Osteocyte (in vitro differentiated cells): ENCODE measurements at regions not wholly inside any gene's neighbourhood (a gene's known extent, or its start where the extent isn't known, plus 50 kb on each side); places are given as distances from the start of the nearest gene placed in this dataset.

Experiments
- DNase-seq: peaks from one replicate; pipeline ENCODE4 v3.0.0; 2021; ENCODE audit warnings: mixed read lengths; ENCODE audit not compliant: unreplicated experiment; ENCODE audit errors: extremely low spot score
- H3K27ac Mint-ChIP-seq: one replicate; pipeline ENCODE4 v1.8.0; 2021; ENCODE audit warnings: mild to moderate bottlenecking, mixed read lengths; ENCODE audit not compliant: unreplicated experiment
- H3K27me3 Mint-ChIP-seq: one replicate; pipeline ENCODE4 v1.8.0; 2021; ENCODE audit warnings: mixed read lengths; ENCODE audit not compliant: unreplicated experiment
- H3K36me3 Mint-ChIP-seq: one replicate; pipeline ENCODE4 v1.8.0; 2021; ENCODE audit warnings: mixed read lengths; ENCODE audit not compliant: unreplicated experiment
- H3K4me1 Mint-ChIP-seq: one replicate; pipeline ENCODE4 v1.8.0; 2021; ENCODE audit warnings: mixed read lengths; ENCODE audit not compliant: unreplicated experiment
- H3K4me3 Mint-ChIP-seq: one replicate; pipeline ENCODE4 v1.8.0; 2021; ENCODE audit warnings: mild to moderate bottlenecking, moderate library complexity, mixed read lengths; ENCODE audit not compliant: unreplicated experiment
- H3K9me3 Mint-ChIP-seq: one replicate; pipeline ENCODE4 v1.8.0; 2021; ENCODE audit warnings: mixed read lengths; ENCODE audit not compliant: unreplicated experiment
- TF ChIP-seq, protein P1 (sequence below): fragments of 200-600 bp; sonication (generic); IDR thresholded peaks from 2 replicates; pipeline ENCODE4 v1.5.0; 2021; ENCODE audit warnings: antibody characterized with exemption, mild to moderate bottlenecking, moderate library complexity

DNA sequence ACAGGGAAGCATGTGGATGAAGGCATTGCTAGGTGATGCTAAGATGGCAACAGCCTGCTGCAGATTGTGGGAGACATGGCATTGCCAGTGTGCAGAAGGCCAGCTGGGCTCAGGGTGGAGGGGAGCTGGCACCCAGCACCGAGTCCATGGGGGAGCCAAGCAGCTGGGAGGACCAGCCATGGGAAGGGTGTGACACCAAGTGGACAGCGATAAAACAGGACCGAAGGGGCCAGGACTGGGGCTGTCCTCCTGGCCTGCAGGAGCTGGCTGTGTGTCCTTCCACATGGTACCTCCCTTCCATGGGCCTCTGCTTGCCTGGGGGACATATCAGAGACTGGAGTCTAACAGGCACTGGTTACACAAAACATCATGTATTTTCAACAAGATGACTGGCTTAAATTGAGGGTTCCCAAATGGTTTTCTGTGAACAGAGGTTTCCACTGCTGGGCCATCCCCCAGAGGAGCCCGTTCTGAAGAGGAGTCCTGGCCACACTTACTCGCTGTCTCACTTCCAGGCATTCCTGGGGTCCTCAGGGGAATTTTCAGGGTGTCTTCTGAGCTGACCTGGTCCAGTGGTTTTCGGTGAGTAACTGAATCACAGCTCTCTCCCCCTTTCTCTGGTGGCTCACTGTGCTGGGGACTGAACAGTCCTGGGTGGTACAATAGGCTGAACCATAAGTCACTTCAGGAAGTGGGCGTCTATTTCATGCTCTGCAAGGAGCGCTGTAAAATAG is 60.4 kb upstream of the TNP1 start:
- no peaks in the 10 kb centered on the region for H3K9me3 Mint-ChIP-seq
- TF ChIP-seq, protein P1, sequence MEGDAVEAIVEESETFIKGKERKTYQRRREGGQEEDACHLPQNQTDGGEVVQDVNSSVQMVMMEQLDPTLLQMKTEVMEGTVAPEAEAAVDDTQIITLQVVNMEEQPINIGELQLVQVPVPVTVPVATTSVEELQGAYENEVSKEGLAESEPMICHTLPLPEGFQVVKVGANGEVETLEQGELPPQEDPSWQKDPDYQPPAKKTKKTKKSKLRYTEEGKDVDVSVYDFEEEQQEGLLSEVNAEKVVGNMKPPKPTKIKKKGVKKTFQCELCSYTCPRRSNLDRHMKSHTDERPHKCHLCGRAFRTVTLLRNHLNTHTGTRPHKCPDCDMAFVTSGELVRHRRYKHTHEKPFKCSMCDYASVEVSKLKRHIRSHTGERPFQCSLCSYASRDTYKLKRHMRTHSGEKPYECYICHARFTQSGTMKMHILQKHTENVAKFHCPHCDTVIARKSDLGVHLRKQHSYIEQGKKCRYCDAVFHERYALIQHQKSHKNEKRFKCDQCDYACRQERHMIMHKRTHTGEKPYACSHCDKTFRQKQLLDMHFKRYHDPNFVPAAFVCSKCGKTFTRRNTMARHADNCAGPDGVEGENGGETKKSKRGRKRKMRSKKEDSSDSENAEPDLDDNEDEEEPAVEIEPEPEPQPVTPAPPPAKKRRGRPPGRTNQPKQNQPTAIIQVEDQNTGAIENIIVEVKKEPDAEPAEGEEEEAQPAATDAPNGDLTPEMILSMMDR, result no peak
- H3K4me1 Mint-ChIP-seq, result peaks cover 12% of the 10 kb centered on the region
- no peak overlapping the region for H3K27ac Mint-ChIP-seq
- H3K36me3 Mint-ChIP-seq, result no peaks in the 10 kb centered on the region
- no peak overlapping the region for H3K4me3 Mint-ChIP-seq
- no peaks in the 10 kb centered on the region for H3K27me3 Mint-ChIP-seq
- DNase-seq, result no peak

DNA sequence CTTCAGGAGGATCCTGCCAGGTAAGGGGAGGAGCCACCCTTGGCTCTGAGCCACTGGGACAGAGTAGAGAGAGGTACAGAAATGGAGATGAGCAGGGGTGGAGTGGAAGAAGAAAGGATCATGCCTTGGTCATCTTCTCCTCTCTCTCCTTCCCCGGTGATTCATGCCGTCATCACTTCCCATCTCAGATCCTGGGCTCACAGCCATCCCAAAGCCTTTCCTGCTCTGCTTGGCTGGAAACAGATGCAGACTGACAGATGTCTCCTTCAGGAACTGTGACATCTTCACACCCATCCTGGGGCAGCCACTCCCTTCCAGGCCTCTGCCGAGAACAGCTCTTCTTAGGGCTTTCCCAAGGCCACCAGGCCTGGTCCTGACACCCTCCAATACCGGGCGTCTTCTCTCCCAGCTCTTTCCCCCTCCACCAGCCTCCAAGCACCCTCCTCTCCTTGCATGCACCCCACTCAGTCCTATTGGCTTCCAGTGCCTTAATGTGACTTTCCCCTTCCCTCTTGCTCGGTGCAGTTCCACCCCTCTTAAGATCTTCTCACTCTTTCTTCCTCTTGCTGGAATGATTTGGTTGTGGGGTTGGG is 58.3 kb upstream of the TNP1 start:
- no peak for DNase-seq
- no peaks in the 10 kb centered on the region for H3K36me3 Mint-ChIP-seq
- TF ChIP-seq, protein P1, result no peak
- H3K4me1 Mint-ChIP-seq, result peaks cover 12% of the 10 kb centered on the region
- no peaks in the 10 kb centered on the region for H3K9me3 Mint-ChIP-seq
- no peak overlapping the region for H3K27ac Mint-ChIP-seq
- H3K4me3 Mint-ChIP-seq, result no peak overlapping the region
- no peaks in the 10 kb centered on the region for H3K27me3 Mint-ChIP-seq

DNA sequence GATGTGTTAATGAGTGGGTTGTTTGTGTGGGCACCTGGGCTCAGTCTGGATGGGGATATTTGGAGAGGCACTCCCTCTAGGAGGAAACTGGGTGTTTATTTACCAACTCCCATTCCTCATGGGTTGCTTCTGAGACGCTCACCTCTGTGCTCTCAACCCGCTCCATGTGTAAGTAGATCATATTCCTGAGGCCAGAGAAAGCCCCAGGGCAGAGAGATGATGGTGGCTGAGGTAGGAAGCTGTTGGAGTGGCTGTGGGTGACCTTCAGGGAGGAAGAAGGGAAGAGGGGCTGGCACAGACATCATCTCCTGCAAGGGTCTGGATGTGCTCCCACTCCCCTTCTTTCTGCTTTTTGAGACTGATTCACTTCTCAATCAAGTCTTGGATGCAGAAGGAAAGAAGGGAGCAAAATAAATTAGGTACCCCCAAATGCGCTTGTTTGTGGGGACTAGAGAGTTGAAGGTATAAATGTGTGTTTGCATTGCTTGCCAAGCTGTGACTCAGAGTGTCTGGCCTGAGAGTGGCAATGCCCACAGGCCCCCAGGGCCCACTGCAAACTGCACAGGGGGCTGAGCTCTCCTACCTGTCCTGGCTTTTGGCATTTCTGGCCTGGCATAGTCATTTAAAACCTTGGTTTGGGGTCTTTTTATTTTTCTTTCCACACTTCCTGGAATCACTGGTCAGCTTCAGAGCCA is 57.2 kb upstream of the TNP1 start:
- TF ChIP-seq, protein P1, result no peak
- Mint-ChIP-seq H3K9me3 (no peaks in the 10 kb centered on the region), H3K4me1 (peaks cover 12% of the 10 kb centered on the region), H3K27me3 (no peaks in the 10 kb centered on the region), H3K27ac (no peak overlapping the region), H3K4me3 (no peak overlapping the region), H3K36me3 (no peaks in the 10 kb centered on the region)
- no peak for DNase-seq

DNA sequence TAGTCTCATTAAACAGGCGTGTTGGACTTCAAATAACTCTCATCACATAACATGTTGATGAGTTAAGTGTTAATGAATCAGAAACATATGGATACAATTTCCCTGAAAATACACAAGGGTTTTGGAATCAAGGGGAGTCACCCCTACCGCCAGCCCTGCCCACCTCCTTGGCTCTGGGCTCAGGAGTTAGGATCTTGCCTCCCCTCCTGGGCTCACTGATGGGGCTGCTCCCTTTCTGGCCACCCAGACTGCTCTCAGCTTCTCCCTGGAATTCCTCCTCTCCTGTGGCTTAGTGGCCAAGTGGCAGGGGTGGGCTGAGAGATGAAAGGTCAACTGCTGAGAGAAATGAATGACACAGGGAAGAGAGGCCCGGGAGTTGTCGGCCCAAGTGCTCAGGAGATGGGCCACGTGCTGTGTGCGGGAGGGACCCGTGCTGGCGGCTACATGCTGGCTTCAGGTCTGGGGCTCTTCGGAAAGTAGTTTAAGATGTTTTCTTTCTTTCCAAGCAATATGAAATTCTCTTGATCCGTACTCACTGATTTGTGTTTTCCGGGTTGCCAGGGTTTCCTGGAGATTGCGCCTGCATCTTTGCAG is 55.8 kb upstream of the TNP1 start:
- H3K27ac Mint-ChIP-seq, result no peak overlapping the region
- DNase-seq, result no peak
- peaks cover 14% of the 10 kb centered on the region for H3K4me1 Mint-ChIP-seq
- TF ChIP-seq, protein P1, result no peak
- no peak overlapping the region for H3K4me3 Mint-ChIP-seq
- no peaks in the 10 kb centered on the region for H3K27me3 Mint-ChIP-seq
- no peaks in the 10 kb centered on the region for H3K36me3 Mint-ChIP-seq
- H3K9me3 Mint-ChIP-seq, result no peaks in the 10 kb centered on the region

DNA sequence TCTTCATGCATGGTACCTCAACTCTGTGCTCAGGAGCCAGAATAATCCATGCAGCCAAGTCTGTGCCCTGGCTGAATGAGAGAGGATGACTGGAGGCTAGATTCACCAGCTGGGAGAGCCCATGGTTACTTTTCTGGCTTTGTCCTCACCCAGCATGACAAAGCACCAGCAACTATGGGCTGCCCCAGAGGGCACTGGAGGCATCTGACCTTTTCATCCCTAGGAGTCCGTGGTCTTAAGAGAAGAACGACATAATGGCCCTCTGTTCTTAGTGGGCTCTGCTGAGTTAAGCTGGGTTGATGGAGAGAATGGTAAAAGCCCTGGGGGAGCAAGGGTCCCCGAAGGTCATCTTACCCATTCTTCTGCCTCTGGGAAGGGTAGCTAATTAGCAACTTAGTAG is 54.6 kb upstream of the TNP1 start:
- Mint-ChIP-seq H3K36me3 (no peaks in the 10 kb centered on the region), H3K9me3 (no peaks in the 10 kb centered on the region), H3K27me3 (no peaks in the 10 kb centered on the region), H3K27ac (no peak overlapping the region), H3K4me1 (peaks cover 14% of the 10 kb centered on the region), H3K4me3 (no peak overlapping the region)
- TF ChIP-seq, protein P1, result no peak
- no peak for DNase-seq
